AG09309 (cell line): ENCODE measurements at regions not wholly inside any gene's neighbourhood (a gene's known extent, or its start where the extent isn't known, plus 50 kb on each side); places are given as distances from the start of the nearest gene placed in this dataset.

ENCODE experiments used
- DNase-seq: peaks from one replicate; pipeline ENCODE4 v3.0.0-alpha.2; 2010; ENCODE audit warnings: low read depth
- H3K4me3 ChIP-seq: 2 replicates; pipeline ENCODE4 v1.5.1; 2011; ENCODE audit warnings: mild to moderate bottlenecking, low read depth, low read length, moderate library complexity; ENCODE audit not compliant: control insufficient read depth
- TF ChIP-seq, protein P1 (sequence below): IDR thresholded peaks from 2 replicates; pipeline ENCODE4 v1.5.1; 2011; ENCODE audit warnings: mild to moderate bottlenecking, low read depth, low read length, inconsistent platforms; ENCODE audit not compliant: insufficient read depth, control insufficient read depth; ENCODE audit errors: missing control alignments

GRCh38 chr13:44747179-44747578 is 171.0 kb upstream of the TSC22D1 start:
- H3K4me3 ChIP-seq = no peak overlapping the region
- DNase-seq = no peak
- TF ChIP-seq, protein P1, sequence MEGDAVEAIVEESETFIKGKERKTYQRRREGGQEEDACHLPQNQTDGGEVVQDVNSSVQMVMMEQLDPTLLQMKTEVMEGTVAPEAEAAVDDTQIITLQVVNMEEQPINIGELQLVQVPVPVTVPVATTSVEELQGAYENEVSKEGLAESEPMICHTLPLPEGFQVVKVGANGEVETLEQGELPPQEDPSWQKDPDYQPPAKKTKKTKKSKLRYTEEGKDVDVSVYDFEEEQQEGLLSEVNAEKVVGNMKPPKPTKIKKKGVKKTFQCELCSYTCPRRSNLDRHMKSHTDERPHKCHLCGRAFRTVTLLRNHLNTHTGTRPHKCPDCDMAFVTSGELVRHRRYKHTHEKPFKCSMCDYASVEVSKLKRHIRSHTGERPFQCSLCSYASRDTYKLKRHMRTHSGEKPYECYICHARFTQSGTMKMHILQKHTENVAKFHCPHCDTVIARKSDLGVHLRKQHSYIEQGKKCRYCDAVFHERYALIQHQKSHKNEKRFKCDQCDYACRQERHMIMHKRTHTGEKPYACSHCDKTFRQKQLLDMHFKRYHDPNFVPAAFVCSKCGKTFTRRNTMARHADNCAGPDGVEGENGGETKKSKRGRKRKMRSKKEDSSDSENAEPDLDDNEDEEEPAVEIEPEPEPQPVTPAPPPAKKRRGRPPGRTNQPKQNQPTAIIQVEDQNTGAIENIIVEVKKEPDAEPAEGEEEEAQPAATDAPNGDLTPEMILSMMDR = no peak

- H3K4me3 ChIP-seq = no peak overlapping the region
- no peak for DNase-seq
- TF ChIP-seq, protein P1 = no peak
These were observed 170.6 kb upstream of the TSC22D1 start for GRCh38 chr13:44746690-44747089.

DNA sequence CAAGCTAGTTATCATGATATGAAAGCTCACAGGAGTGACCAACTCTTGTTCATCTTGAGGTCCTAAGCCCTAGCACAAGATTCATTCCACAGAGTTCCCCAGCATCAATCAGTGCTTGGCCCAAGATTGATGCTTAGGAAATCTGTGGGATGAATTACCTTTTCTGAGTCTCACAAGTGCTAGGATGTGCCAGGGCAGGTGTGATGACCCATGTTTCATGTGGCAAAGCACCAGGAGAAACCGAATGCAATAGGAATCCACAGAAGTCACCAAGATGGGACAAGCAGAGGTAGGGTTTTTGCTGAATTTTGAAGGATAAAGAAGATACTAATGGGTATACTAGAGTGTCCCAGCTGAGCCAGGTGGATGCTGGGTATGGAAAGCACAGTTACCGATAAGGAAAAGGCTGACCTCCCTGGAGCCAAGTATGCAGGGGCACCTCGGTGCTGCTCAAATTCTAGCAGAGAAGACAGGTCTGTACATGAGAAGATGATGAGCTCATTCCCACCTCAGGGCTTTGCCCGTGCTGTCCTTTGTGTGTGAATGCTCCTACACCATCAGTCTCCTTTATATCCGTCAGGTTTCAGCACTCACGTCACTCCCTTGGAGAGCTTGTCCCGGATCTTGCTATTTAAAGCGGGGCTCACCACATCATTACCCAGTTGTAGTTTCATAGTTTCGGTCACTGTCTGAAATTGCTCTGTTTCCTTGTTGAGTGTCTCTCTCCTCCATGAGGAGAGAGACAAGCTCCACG is 168.9 kb upstream of the TSC22D1 start:
- no peak for DNase-seq
- TF ChIP-seq, protein P1 = no peak
- H3K4me3 ChIP-seq = no peak overlapping the region

DNA sequence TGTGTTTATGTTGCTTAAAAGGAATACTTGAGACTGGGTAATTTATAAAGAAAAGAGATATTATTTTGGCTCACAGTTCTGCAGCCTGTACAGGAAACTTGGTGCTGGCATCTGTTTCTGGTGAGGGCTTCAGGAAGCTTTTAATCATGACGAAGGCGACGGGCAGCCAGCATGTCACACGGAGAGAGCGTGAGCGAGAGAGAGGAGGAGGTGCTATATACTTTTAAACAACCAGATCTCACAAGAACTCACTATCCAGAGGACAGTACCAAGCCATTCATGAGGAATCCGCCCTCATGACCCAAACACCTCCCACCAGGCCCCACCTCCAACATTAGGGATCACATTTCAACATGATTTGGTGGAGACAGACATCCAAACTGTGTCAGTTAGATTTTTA is 163.4 kb upstream of the TSC22D1 start:
- H3K4me3 ChIP-seq = no peak overlapping the region
- TF ChIP-seq, protein P1 = no peak
- no peak for DNase-seq

GRCh38 chr13:44739120-44739519 is 163.0 kb upstream of the TSC22D1 start:
- no peak overlapping the region for H3K4me3 ChIP-seq
- no peak for DNase-seq
- TF ChIP-seq, protein P1 = no peak

DNA sequence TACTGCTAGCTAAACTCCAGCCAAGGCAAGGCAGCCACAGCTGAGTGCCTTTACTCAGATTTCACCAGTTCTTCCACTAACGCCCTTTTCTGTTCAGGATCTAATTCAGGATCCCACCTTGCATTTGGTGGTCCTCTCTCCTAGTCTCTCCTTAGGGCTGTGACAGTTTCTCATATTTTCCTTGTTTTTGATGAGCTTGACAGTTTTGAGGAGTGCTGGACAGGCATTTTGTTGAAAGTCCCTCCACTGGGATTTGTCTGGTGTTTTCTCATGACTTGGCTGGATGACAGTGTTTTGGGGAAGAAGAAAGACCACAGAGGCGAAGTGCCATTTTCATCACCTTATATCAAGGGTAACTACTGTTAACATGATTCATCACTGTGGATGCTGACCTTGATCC is 162.3 kb upstream of the TSC22D1 start:
- DNase-seq = no peak
- TF ChIP-seq, protein P1 = no peak
- H3K4me3 ChIP-seq = no peak overlapping the region
